HCT116 (cell line): ENCODE measurements at regions not wholly inside any gene's neighbourhood (a gene's known extent, or its start where the extent isn't known, plus 50 kb on each side); places are given as distances from the start of the nearest gene placed in this dataset.

Experiments
- ATAC-seq: fragments of 200-7000 bp; cut with Tn5 transposase; 2 replicates; pipeline ENCODE4 v1.9.1; 2020; ENCODE audit warnings: mild to moderate bottlenecking, moderate library complexity
- BruUV-seq: library from RNA; stranded (reverse); fragments of 400-500 nt; replicated peaks from 2 replicates; lab custom pipeline; 2021; lab: Mats Ljungman, UMichigan
- CTCF ChIA-PET: fragments of 300-600 bp; sonication (Branson Sonifier 250); formaldehyde crosslinking; loops from one replicate; lab custom pipeline; 2021; ENCODE audit warnings: antibody characterized with exemption; lab: Charles Lee
- POLR2A ChIA-PET: fragments of 300-600, 350-600 bp; sonication (Branson Sonifier 250); formaldehyde crosslinking; loops from one replicate; lab custom pipeline; 2021; ENCODE audit warnings: antibody characterized with exemption; lab: Charles Lee
- RAD21 ChIA-PET, 2 experiments: fragments of 300-600 bp; sonication (Branson Sonifier 250); formaldehyde crosslinking; loops; one replicate each; lab custom pipeline; 2023; ENCODE audit warnings: low total read pairs in 2 of 2; ENCODE audit not compliant: uncharacterized antibody in 2 of 2, unreplicated experiment in 2 of 2, low non-redundant PET in 1 of 2; lab: Charles Lee
- DNase-seq: peaks from one replicate; pipeline ENCODE4 v3.0.0-alpha.2; 2010; ENCODE audit warnings: low read depth, low spot score
- H2AFZ ChIP-seq: fragments of 200-600 bp; shearing (Covaris generic), sonication (generic); 2 replicates; pipeline ENCODE4 v1.6.1; 2017; ENCODE audit warnings: low read depth, mixed run types, mixed read lengths, antibody characterized with exemption, low read length; ENCODE audit not compliant: poor library complexity, severe bottlenecking
- H3K27ac ChIP-seq: 2 replicates; pipeline ENCODE4 v1.5.1; 2012; ENCODE audit warnings: low read depth, low read length
- H3K27me3 ChIP-seq: fragments of 200-600 bp; sonication (generic); 2 replicates; pipeline ENCODE4 v1.6.1; 2016; ENCODE audit warnings: mixed run types, low read length, mixed read lengths; ENCODE audit not compliant: insufficient read depth
- H3K36me3 ChIP-seq, 2 experiments: fragments of 200-500 bp in 1 of 2; fragments of 200-600 bp in 1 of 2; sonication (Bioruptor generic) in 1 of 2; sonication (generic) in 1 of 2; 2 replicates each; pipeline versions ENCODE4 v1.5.1 to v1.6.1; 2014 to 2016; ENCODE audit warnings: low read length in 2 of 2, inconsistent platforms in 1 of 2, mixed read lengths in 1 of 2, mixed run types in 1 of 2; ENCODE audit not compliant: insufficient read depth in 2 of 2, control insufficient read depth in 1 of 2
- H3K4me1 ChIP-seq, 2 experiments: fragments of 200-600 bp in 1 of 2; sonication (generic) in 1 of 2; 2 replicates each; pipeline versions ENCODE4 v1.5.1 to v1.6.1; 2012 to 2017; ENCODE audit warnings: low read length in 2 of 2, inconsistent platforms in 1 of 2, mild to moderate bottlenecking in 1 of 2, mixed read lengths in 1 of 2, mixed run types in 1 of 2, moderate library complexity in 1 of 2; ENCODE audit not compliant: insufficient read depth in 2 of 2, control insufficient read depth in 1 of 2
- H3K4me2 ChIP-seq: fragments of 200-600 bp; sonication (generic); 2 replicates; pipeline ENCODE4 v1.6.1; 2017; ENCODE audit warnings: mixed run types, low read length, mixed read lengths
- H3K4me3 ChIP-seq, 2 experiments: fragments of 200-600 bp in 1 of 2; sonication (generic) in 1 of 2; replicated peaks in 1 of 2; 2 replicates each; pipeline ENCODE4 v1.5.1; 2011 to 2016; ENCODE audit warnings: low read length in 2 of 2, control low read depth in 1 of 2, low read depth in 1 of 2, mild to moderate bottlenecking in 1 of 2, mixed read lengths in 1 of 2, mixed run types in 1 of 2
- H3K79me2 ChIP-seq: fragments of 200-600 bp; sonication (generic); 2 replicates; pipeline ENCODE4 v1.6.1; 2017; ENCODE audit warnings: mild to moderate bottlenecking, mixed run types, low read length, moderate library complexity, mixed read lengths; ENCODE audit not compliant: insufficient read depth
- H3K9ac ChIP-seq: fragments of 200-600 bp; sonication (generic); 2 replicates; pipeline ENCODE4 v1.6.1; 2016; ENCODE audit warnings: low read length, mixed read lengths
- H3K9me2 ChIP-seq: fragments of 200-600 bp; sonication (generic), shearing (Covaris generic); 2 replicates; pipeline ENCODE4 v1.6.1; 2017; ENCODE audit warnings: mixed run types, mild to moderate bottlenecking, moderate library complexity; ENCODE audit not compliant: insufficient read depth
- H3K9me3 ChIP-seq, 2 experiments: fragments of 200-500 bp in 1 of 2; fragments of 200-600 bp in 1 of 2; sonication (Bioruptor generic) in 1 of 2; sonication (generic) in 1 of 2; 2 replicates each; pipeline ENCODE4 v1.6.1; 2014 to 2017; ENCODE audit warnings: low read length in 2 of 2, mixed read lengths in 2 of 2, inconsistent platforms in 1 of 2, low read depth in 1 of 2, mild to moderate bottlenecking in 1 of 2, mixed run types in 1 of 2, moderate library complexity in 1 of 2; ENCODE audit not compliant: control insufficient read depth in 1 of 2, insufficient read depth in 1 of 2
- H4K20me1 ChIP-seq: fragments of 200-600 bp; sonication (generic), shearing (Covaris generic); 2 replicates; pipeline ENCODE4 v1.6.1; 2017; ENCODE audit warnings: mixed run types, mild to moderate bottlenecking, moderate library complexity; ENCODE audit not compliant: insufficient read depth
- CBX3 ChIP-seq: IDR thresholded peaks from 2 replicates; pipeline ENCODE4 v1.6.1; 2012; ENCODE audit warnings: low read depth
- CEBPB ChIP-seq: IDR thresholded peaks from 2 replicates; pipeline ENCODE4 v1.6.1; 2012; ENCODE audit warnings: low read depth
- CTCF ChIP-seq, 3 experiments: fragments of 200-600 bp in 1 of 3; sonication (generic) in 1 of 3; IDR thresholded peaks in 2 of 3; conservative IDR thresholded peaks in 1 of 3; 2 replicates each; pipeline ENCODE4 v1.5.1; 2012 to 2017; ENCODE audit warnings: low read depth in 2 of 3, low read length in 2 of 3, antibody characterized with exemption in 1 of 3, borderline replicate concordance in 1 of 3, control low read depth in 1 of 3, mild to moderate bottlenecking in 1 of 3, mixed read lengths in 1 of 3, mixed run types in 1 of 3, moderate library complexity in 1 of 3; ENCODE audit not compliant: insufficient read depth in 1 of 3
- EZH2 ChIP-seq: fragments of 200-600 bp; sonication (generic); IDR thresholded peaks from 2 replicates; pipeline ENCODE4 v1.6.1; 2017; ENCODE audit warnings: antibody characterized with exemption, mixed run types
- EZH2phosphoT487 ChIP-seq: fragments of 200-600 bp; IDR thresholded peaks from 2 replicates; pipeline ENCODE4 v1.6.1; 2018; ENCODE audit warnings: antibody characterized with exemption, borderline replicate concordance
- FOSL1 ChIP-seq: IDR thresholded peaks from 2 replicates; pipeline ENCODE4 v1.6.1; 2012; ENCODE audit warnings: low read depth
- JUND ChIP-seq: IDR thresholded peaks from 2 replicates; pipeline ENCODE4 v1.6.1; 2012
- RAD21 ChIP-seq: IDR thresholded peaks from 2 replicates; pipeline ENCODE4 v1.6.1; 2012; ENCODE audit warnings: low read depth, mild to moderate bottlenecking
- SIN3A ChIP-seq: IDR thresholded peaks from 2 replicates; pipeline ENCODE4 v1.6.1; 2012; ENCODE audit warnings: low read depth
- SRF ChIP-seq: IDR thresholded peaks from 2 replicates; pipeline ENCODE4 v1.6.1; 2012; ENCODE audit warnings: low read depth
- TCF7L2 ChIP-seq: IDR thresholded peaks from 2 replicates; pipeline ENCODE4 v1.7.0; 2011; ENCODE audit warnings: borderline replicate concordance, inconsistent platforms; ENCODE audit not compliant: insufficient read depth, insufficient read length; ENCODE audit errors: extremely low read depth
- ZFX ChIP-seq: fragments of 450-650 bp; IDR thresholded peaks from 2 replicates; pipeline ENCODE4 v1.6.1; 2017
- intact Hi-C: fragments of 100-400 bp; cut with micrococcal nuclease; formaldehyde crosslinking; loops from 2 replicates; pipeline ENCODE4 v1.10.0; 2022
- TF ChIP-seq, protein P1 (sequence below): IDR thresholded peaks from 2 replicates; pipeline ENCODE4 v1.6.1; 2011; ENCODE audit warnings: mild to moderate bottlenecking, low read length, moderate library complexity; ENCODE audit not compliant: insufficient replicate concordance; ENCODE audit errors: extremely low read depth
- TF ChIP-seq, protein P2 (sequence below): IDR thresholded peaks from 2 replicates; pipeline ENCODE4 v1.6.1; 2012; ENCODE audit warnings: low read depth

DNA sequence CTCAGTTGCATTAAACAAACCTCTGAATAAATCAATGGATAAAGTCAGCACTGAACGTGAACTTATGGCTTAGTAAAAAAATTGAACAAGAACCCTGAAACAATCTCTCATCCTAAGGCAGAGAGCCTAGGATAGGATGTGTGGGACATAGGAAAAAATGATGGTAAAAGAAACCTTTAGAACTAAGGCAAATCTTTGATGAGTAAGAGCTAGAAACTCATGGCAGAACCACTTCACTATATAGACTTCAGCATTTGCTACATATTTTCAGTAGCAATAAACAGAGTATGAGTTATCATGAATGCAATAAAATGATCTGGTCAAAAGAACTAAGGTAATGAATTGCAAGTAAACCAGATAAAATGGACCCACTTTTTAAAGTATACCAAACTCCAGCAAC lies 725.8 kb upstream of the DPPA4 start:
- ChIA-PET POLR2A (no interaction called here), CTCF (no interaction called here), RAD21 (no interaction called here)
- ATAC-seq (no peak), DNase-seq (no peak)
- H3K4me2 ChIP-seq: no peak overlapping the region
- H2AFZ ChIP-seq: no peak overlapping the region
- intact Hi-C loops: no loop called here
- no peaks in the 10 kb centered on the region for H3K9me3 ChIP-seq
- BruUV-seq: no TSS peak
- H3K4me3 ChIP-seq: no peak overlapping the region
- no peak overlapping the region for H3K9ac ChIP-seq
- H3K27me3 ChIP-seq: no peaks in the 10 kb centered on the region
- H3K27ac ChIP-seq: no peak overlapping the region
- H3K36me3 ChIP-seq: no peaks in the 10 kb centered on the region
- H3K9me2 ChIP-seq: no peaks in the 10 kb centered on the region
- H4K20me1 ChIP-seq: no peaks in the 10 kb centered on the region
- TF ChIP-seq, protein P1, sequence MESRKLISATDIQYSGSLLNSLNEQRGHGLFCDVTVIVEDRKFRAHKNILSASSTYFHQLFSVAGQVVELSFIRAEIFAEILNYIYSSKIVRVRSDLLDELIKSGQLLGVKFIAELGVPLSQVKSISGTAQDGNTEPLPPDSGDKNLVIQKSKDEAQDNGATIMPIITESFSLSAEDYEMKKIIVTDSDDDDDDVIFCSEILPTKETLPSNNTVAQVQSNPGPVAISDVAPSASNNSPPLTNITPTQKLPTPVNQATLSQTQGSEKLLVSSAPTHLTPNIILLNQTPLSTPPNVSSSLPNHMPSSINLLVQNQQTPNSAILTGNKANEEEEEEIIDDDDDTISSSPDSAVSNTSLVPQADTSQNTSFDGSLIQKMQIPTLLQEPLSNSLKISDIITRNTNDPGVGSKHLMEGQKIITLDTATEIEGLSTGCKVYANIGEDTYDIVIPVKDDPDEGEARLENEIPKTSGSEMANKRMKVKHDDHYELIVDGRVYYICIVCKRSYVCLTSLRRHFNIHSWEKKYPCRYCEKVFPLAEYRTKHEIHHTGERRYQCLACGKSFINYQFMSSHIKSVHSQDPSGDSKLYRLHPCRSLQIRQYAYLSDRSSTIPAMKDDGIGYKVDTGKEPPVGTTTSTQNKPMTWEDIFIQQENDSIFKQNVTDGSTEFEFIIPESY: no peak
- TF ChIP-seq CBX3: no peak
- no peak for TF ChIP-seq CTCF (IDR thresholded peaks at IDR 0.05 in 2 of 3, conservative IDR thresholded peaks at IDR 0.05 in 1 of 3; ENCODE audit: borderline replicate concordance in 1 of 3, insufficient read depth in 1 of 3, low read depth in 2 of 3, low read length in 2 of 3)
- no peak for TF ChIP-seq ZFX
- TF ChIP-seq SRF: no peak
- TF ChIP-seq FOSL1: no peak
- TF ChIP-seq, protein P2, sequence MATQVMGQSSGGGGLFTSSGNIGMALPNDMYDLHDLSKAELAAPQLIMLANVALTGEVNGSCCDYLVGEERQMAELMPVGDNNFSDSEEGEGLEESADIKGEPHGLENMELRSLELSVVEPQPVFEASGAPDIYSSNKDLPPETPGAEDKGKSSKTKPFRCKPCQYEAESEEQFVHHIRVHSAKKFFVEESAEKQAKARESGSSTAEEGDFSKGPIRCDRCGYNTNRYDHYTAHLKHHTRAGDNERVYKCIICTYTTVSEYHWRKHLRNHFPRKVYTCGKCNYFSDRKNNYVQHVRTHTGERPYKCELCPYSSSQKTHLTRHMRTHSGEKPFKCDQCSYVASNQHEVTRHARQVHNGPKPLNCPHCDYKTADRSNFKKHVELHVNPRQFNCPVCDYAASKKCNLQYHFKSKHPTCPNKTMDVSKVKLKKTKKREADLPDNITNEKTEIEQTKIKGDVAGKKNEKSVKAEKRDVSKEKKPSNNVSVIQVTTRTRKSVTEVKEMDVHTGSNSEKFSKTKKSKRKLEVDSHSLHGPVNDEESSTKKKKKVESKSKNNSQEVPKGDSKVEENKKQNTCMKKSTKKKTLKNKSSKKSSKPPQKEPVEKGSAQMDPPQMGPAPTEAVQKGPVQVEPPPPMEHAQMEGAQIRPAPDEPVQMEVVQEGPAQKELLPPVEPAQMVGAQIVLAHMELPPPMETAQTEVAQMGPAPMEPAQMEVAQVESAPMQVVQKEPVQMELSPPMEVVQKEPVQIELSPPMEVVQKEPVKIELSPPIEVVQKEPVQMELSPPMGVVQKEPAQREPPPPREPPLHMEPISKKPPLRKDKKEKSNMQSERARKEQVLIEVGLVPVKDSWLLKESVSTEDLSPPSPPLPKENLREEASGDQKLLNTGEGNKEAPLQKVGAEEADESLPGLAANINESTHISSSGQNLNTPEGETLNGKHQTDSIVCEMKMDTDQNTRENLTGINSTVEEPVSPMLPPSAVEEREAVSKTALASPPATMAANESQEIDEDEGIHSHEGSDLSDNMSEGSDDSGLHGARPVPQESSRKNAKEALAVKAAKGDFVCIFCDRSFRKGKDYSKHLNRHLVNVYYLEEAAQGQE: no peak
- no peak for TF ChIP-seq JUND
- no peak for TF ChIP-seq EZH2
- TF ChIP-seq TCF7L2: no peak
- TF ChIP-seq CEBPB: no peak
- TF ChIP-seq RAD21: no peak
- TF ChIP-seq SIN3A: no peak
- TF ChIP-seq EZH2phosphoT487: no peak
- no peaks in the 10 kb centered on the region for H3K79me2 ChIP-seq
- no peaks in the 10 kb centered on the region for H3K4me1 ChIP-seq
